Ramos (cell line): ENCODE measurements at regions not wholly inside any gene's neighbourhood (a gene's known extent, or its start where the extent isn't known, plus 50 kb on each side); places are given as distances from the start of the nearest gene placed in this dataset.

Experiments
- in situ Hi-C: fragments of 300-500 bp; cut with MboI; formaldehyde crosslinking; loops from one replicate; pipeline ENCODE4 v1.14.3; 2022; ENCODE audit warnings: low sequenced_read_pairs; ENCODE audit not compliant: unreplicated experiment

DNA sequence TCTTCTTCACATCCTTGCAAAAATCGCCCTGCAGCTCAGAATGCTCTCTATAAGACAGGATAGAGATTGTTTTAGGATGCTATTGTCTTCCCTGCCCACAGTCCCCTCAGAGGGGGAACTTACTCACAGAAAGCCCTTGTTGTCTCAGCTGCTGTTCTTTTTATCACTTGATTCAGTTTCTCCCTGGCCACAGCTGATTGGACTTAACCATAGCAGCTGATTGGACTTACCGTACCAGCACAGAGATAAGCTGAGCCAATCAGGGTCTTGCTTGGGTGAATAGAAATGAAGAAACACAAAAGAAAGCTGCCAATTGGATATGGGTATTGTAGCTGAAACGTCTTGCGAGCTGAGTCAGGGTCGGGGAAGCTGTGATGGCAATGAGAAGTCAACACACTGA lies 194.2 kb upstream of the MEX3C start:
- in situ Hi-C loops: no loop called here

DNA sequence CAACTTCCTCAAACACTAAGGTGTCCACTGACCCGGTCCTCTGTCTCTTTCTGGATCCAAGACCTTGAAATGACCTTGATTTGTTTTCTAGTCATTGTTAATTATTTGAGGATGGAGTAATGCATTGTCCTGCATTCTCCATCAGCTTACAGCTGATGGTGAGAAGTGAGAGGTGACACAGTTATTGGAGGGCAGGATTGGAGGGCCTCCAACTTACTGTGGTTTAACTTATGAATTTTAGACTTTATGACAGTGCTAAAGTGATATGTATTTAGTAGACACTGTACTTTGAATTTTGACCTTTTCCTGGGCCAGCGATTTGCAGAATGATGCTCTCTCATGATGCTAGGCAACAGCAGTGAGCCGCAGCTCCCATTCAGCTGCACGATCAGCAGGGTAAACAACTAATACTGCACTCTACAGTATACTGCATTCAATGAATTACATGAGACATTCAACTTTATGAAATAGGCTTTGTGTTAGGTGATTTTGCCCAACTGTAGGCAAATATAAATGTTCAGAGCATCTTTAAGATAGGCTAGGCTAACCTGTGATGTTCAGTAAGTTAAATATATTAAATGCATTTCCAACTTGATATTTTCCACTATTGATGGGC lies 200.0 kb upstream of the MEX3C start:
- in situ Hi-C loops: no loop called here

- in situ Hi-C loops: no loop called here
Measured at GRCh38 chr18:51398104-51398503, 200.6 kb upstream of the MEX3C start.

DNA sequence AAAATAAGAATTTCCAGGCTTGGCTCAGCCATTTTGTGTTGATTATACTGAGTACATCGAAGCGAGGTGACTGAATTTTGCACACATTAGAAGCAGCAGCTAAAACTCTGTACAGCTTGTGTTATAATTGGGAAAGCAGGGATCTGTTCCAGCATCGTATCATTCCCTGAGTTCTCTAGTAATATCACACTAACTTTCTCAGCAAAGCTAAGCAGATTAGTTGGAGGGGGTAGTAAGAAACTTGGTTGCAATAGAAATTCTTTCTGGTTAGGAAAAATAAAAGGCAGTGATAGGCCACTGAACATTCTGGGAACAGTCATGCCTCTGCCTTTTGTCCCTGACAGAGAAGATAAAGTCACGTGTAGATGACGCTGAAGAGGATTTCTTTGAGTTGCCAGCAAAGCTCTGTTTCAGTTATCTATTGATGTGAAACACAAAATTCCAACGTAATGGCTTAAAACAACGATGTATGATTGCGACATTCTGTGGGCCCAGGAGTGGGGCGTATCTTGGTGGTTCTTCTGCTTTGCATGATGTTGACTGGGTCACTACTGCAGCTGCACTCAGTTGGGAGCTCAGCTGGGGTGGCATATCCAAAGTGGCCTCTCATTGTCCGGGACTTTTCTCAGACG lies 202.1 kb upstream of the MEX3C start:
- in situ Hi-C loops: no loop called here

GRCh38 chr18:51400721-51401120 lies 203.2 kb upstream of the MEX3C start:
- in situ Hi-C loops: no loop called here

DNA sequence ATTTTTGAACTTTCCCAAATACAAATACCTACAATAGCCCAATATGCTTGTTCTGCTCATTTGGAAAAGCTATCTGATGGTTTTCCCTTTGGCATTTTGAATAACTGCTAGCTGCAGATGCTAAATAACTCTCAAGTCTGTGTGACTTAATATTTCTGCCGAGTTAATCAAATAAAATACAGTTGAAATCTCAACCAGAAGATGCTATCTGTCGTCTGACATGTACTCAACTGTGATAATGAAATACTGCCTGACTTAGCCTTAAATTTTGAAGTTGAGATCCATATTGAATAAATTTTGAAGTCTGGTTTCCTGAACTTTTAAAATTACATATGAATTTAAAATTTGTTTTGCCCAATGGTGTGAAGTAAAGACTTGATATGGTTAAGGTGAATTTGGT lies 204.4 kb upstream of the MEX3C start:
- in situ Hi-C loops: no loop called here

GRCh38 chr18:51404620-51405019 lies 207.1 kb upstream of the MEX3C start:
- in situ Hi-C loops: no loop called here

DNA sequence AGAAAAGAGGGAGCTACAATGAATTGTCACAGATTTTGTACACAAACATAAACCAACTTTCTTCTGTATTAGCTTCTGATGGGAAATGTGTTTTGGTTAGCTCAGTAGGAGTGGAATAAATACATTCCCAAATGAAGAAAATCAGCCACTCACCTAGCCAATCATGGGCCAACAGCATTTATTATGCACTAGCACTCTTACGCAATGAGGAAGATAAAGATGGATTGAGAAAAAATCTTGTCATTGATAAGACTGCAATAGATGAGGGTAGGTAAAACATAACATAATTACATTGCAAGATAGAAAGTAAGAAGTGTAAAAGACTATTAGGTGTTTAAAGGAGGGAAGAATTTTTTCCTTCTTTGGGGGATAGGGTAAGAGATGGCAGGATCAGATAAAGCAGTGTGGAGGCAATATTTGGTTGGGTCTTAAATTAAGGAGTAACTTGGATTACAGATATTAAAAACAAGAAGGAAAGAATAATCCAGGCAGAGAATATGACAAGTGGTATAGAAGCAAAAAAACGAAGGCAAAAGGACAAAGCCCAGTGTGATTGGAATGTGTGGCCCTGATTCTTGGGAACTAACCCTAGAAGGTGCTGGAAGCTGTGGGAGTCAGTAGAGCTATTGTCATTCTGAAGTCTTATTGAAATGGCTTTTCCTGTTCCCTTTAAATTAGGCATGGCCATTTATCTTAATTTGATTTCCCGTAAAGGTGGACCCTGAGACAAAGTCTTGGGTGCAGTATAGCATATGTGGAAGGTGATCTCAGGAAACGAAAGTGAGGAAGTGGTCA lies 208.4 kb upstream of the MEX3C start:
- in situ Hi-C loops: no loop called here

- in situ Hi-C loops: no loop called here
Measured at GRCh38 chr18:51417643-51418483, 220.4 kb upstream of the MEX3C start.

- in situ Hi-C loops: no loop called here
Measured at GRCh38 chr18:51425475-51425874, 228.0 kb upstream of the MEX3C start.

- in situ Hi-C loops: no loop called here
Measured at GRCh38 chr18:51425889-51426288, 228.4 kb upstream of the MEX3C start.

DNA sequence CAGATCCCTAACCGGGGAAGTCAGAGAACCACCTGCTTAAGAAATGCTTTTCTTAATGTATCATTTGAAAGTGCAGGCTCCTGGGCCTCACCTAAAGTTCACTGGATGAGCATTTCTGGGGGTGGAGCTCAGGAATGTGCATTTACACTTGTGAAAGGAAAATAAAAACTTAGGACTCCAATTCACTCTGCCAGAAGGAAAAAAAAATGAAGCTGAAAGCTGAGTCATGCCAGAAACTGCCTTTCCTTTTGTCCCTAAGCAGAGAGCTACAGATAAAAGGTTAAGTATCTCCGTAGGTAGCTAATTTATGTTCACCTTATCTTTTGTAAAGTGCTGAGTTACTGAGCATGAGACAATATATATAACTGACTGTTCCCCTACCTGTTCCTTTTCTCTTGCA lies 229.5 kb upstream of the MEX3C start:
- in situ Hi-C loops: no loop called here

- in situ Hi-C loops: no loop called here
Measured at GRCh38 chr18:51429644-51430043, 232.2 kb upstream of the MEX3C start.

- in situ Hi-C loops: no loop called here
Measured at GRCh38 chr18:51430538-51430937, 233.1 kb upstream of the MEX3C start.

GRCh38 chr18:51433296-51433695 lies 235.8 kb upstream of the MEX3C start:
- in situ Hi-C loops: no loop called here

DNA sequence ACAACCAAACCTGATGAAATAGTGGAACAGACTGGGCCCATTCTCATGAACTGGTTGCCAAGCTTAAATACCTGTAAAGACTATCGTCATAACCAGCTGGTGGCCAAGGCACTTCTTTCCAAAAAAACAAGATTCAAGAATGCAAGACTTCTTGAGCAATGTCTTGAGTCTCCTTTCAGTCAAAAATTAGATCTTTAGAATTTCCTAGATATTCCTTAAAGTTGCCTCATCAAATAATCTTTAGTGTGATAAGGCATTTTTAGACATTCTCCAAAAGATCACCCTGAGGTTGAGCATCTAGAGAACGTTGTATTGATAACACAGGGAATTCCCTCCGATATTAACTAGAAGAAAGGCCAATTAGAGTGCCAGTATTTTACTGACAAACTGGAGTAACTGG lies 236.4 kb upstream of the MEX3C start:
- in situ Hi-C loops: no loop called here

- in situ Hi-C loops: no loop called here
Measured at GRCh38 chr18:51437280-51438271, 240.1 kb upstream of the MEX3C start.

GRCh38 chr18:51438797-51439350 lies 241.4 kb upstream of the MEX3C start:
- in situ Hi-C loops: no loop called here

DNA sequence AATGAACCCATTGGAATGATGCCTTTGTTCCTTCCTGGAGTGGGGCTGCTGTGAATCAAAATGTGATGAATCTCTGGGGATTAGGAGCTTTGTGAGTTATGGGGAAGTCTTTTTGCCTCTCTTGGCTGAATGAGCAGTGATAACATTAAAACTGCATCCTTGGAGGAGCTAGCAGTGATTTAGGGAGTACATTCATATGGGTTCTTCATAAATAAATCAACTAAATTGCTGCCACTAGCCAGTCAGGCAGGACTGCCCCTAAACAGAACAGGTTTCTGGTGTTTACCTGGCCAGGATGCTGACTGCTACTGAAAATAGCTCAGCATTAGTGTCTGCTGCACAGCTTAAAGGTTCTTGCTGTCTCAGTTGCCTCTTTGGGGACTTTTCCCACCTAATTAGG lies 244.5 kb upstream of the MEX3C start:
- in situ Hi-C loops: no loop called here
